AML-193 (cell line): ENCODE measurements at regions not wholly inside any gene's neighbourhood (a gene's known extent, or its start where the extent isn't known, plus 50 kb on each side); places are given as distances from the start of the nearest gene placed in this dataset.

Source experiments
- DNase-seq, 2 experiments: peaks; one replicate each; lab custom pipeline; 2025; lab: John Stamatoyannopoulos, UW

- no peak for DNase-seq
These were observed 206.8 kb downstream of the LPIN1 start for GRCh38 chr2:11953258-11953657.

- DNase-seq, result peak; percentile 78 to 86
These were observed 208.9 kb downstream of the LPIN1 start for GRCh38 chr2:11955314-11955713.

- DNase-seq, result peak in 1 of 2 experiments; percentile 9
These were observed 209.5 kb downstream of the LPIN1 start for GRCh38 chr2:11955884-11956291.

GRCh38 chr2:11962707-11963328, 216.4 kb downstream of the LPIN1 start:
- DNase-seq, result no peak

GRCh38 chr2:11963966-11964365, 217.5 kb downstream of the LPIN1 start:
- no peak for DNase-seq

GRCh38 chr2:11967946-11968465, 221.6 kb downstream of the LPIN1 start:
- no peak for DNase-seq

GRCh38 chr2:11968521-11968920, 222.1 kb downstream of the LPIN1 start:
- no peak for DNase-seq

GRCh38 chr2:11969774-11970173, 223.3 kb downstream of the LPIN1 start:
- DNase-seq, result no peak

- no peak for DNase-seq
These were observed 228.1 kb downstream of the LPIN1 start for GRCh38 chr2:11974573-11974972.

GRCh38 chr2:11975373-11975772, 228.9 kb downstream of the LPIN1 start:
- DNase-seq, result no peak

GRCh38 chr2:11976073-11976472, 229.6 kb downstream of the LPIN1 start:
- no peak for DNase-seq

GRCh38 chr2:11977766-11978524, 231.5 kb downstream of the LPIN1 start:
- DNase-seq, result no peak

- DNase-seq, result no peak
These were observed 234.4 kb downstream of the LPIN1 start for GRCh38 chr2:11980809-11981208.

- no peak for DNase-seq
These were observed 237.0 kb downstream of the LPIN1 start for GRCh38 chr2:11983401-11983800.

- no peak for DNase-seq
These were observed 237.4 kb downstream of the LPIN1 start for GRCh38 chr2:11983870-11984269.

- no peak for DNase-seq
These were observed 238.1 kb downstream of the LPIN1 start for GRCh38 chr2:11984316-11985158.

- no peak for DNase-seq
These were observed 239.6 kb downstream of the LPIN1 start for GRCh38 chr2:11985817-11986566.

- no peak for DNase-seq
These were observed 240.7 kb downstream of the LPIN1 start for GRCh38 chr2:11987151-11987550.

GRCh38 chr2:11988691-11989353, 242.4 kb downstream of the LPIN1 start:
- no peak for DNase-seq

- no peak for DNase-seq
These were observed 242.9 kb downstream of the LPIN1 start for GRCh38 chr2:11989354-11989703.

GRCh38 chr2:11990576-11990975, 244.1 kb downstream of the LPIN1 start:
- DNase-seq, result peak; percentile 80 to 89
